DND-41 (cell line): ENCODE measurements at regions not wholly inside any gene's neighbourhood (a gene's known extent, or its start where the extent isn't known, plus 50 kb on each side); places are given as distances from the start of the nearest gene placed in this dataset.
"Not testable (repeated sequence)": the region's sequence is repeated elsewhere in the genome, so short reads cannot be mapped to it uniquely, and the experiment has no call there.

Experiments used
- ATAC-seq: fragments of 200-7000 bp; cut with Tn5 transposase; 3 replicates; pipeline ENCODE4 v1.9.1; 2021; ENCODE audit warnings: low read depth; ENCODE audit not compliant: insufficient read depth
- DNase-seq: peaks from one replicate; pipeline ENCODE4 v3.0.0-alpha.2; 2020
- H2AFZ ChIP-seq: 2 replicates; pipeline ENCODE4 v1.6.0; 2012; ENCODE audit warnings: low read depth, low read length
- H3K27ac ChIP-seq: 2 replicates; pipeline ENCODE4 v1.5.1; 2012; ENCODE audit warnings: low read length, inconsistent platforms
- H3K27me3 ChIP-seq: fragments of 200-600 bp; sonication (generic); 2 replicates; pipeline ENCODE4 v1.6.0; 2012; ENCODE audit warnings: low read length, mild to moderate bottlenecking, inconsistent platforms; ENCODE audit not compliant: insufficient read depth, poor library complexity
- H3K36me3 ChIP-seq: 2 replicates; pipeline ENCODE4 v1.5.1; 2012; ENCODE audit warnings: low read length, inconsistent platforms; ENCODE audit not compliant: insufficient read depth
- H3K4me1 ChIP-seq: 2 replicates; pipeline ENCODE4 v1.5.1; 2012; ENCODE audit warnings: mild to moderate bottlenecking, low read length; ENCODE audit not compliant: insufficient read depth
- H3K4me2 ChIP-seq: 2 replicates; pipeline ENCODE4 v1.6.0; 2012; ENCODE audit warnings: mild to moderate bottlenecking, moderate library complexity, low read length, inconsistent platforms; ENCODE audit not compliant: insufficient read depth
- H3K4me3 ChIP-seq, 2 experiments: fragments of 200-600 bp in 1 of 2; shearing (Covaris generic) in 1 of 2; 2 replicates each; pipeline ENCODE4 v1.5.1; 2012 to 2016; ENCODE audit warnings: inconsistent platforms in 2 of 2, low read length in 2 of 2, mild to moderate bottlenecking in 2 of 2, low read depth in 1 of 2, moderate library complexity in 1 of 2
- H3K79me2 ChIP-seq: 2 replicates; pipeline ENCODE4 v1.6.0; 2012; ENCODE audit warnings: low read length, inconsistent platforms; ENCODE audit not compliant: insufficient read depth
- H3K9ac ChIP-seq: 2 replicates; pipeline ENCODE4 v1.6.0; 2012; ENCODE audit warnings: low read depth, mild to moderate bottlenecking, inconsistent platforms, low read length, moderate library complexity
- H3K9me3 ChIP-seq: 2 replicates; pipeline ENCODE4 v1.5.1; 2012; ENCODE audit warnings: low read length, moderate library complexity, mild to moderate bottlenecking, inconsistent platforms; ENCODE audit not compliant: insufficient read depth, severe bottlenecking
- H4K20me1 ChIP-seq: 2 replicates; pipeline ENCODE4 v1.6.0; 2012; ENCODE audit warnings: low read length; ENCODE audit not compliant: insufficient read depth
- CTCF ChIP-seq: IDR thresholded peaks from 2 replicates; pipeline ENCODE4 v1.5.1; 2012; ENCODE audit warnings: borderline replicate concordance, low read length, moderate library complexity, mild to moderate bottlenecking; ENCODE audit not compliant: poor library complexity, severe bottlenecking; ENCODE audit errors: extremely low read depth
- EZH2 ChIP-seq: IDR thresholded peaks from 3 replicates; pipeline ENCODE4 v1.6.1; 2012; ENCODE audit warnings: borderline replicate concordance, low read depth, mild to moderate bottlenecking, moderate library complexity, low read length, inconsistent platforms; ENCODE audit not compliant: severe bottlenecking

GRCh38 chr16:75827372-75828038 is 101.2 kb upstream of the CPHXL start:
- not testable (repeated sequence) for H4K20me1 ChIP-seq, H2AFZ ChIP-seq, H3K36me3 ChIP-seq, H3K27ac ChIP-seq, H3K4me2 ChIP-seq, H3K27me3 ChIP-seq, H3K9me3 ChIP-seq, DNase-seq, H3K4me1 ChIP-seq, H3K79me2 ChIP-seq, ATAC-seq, H3K9ac ChIP-seq, H3K4me3 ChIP-seq

- H3K79me2 ChIP-seq, H2AFZ ChIP-seq, H3K4me1 ChIP-seq, H3K9me3 ChIP-seq, DNase-seq, H3K4me2 ChIP-seq, H3K4me3 ChIP-seq, ATAC-seq, H4K20me1 ChIP-seq, H3K27ac ChIP-seq, H3K36me3 ChIP-seq, H3K9ac ChIP-seq, H3K27me3 ChIP-seq: not testable (repeated sequence)
These were observed 107.1 kb upstream of the CPHXL start for GRCh38 chr16:75833385-75833784.

GRCh38 chr16:75836347-75837010 is 110.2 kb upstream of the CPHXL start:
- TF ChIP-seq EZH2 (no peak), CTCF (no peak)
- no peak overlapping the region for H3K4me3 ChIP-seq
- H3K79me2 ChIP-seq, result no peaks in the 10 kb centered on the region
- no peaks in the 10 kb centered on the region for H3K9me3 ChIP-seq
- peaks cover 10% of the 10 kb centered on the region for H3K27me3 ChIP-seq
- no peaks in the 10 kb centered on the region for H3K36me3 ChIP-seq
- no peaks in the 10 kb centered on the region for H3K4me1 ChIP-seq
- ATAC-seq (no peak), DNase-seq (no peak)
- H4K20me1 ChIP-seq, result no peaks in the 10 kb centered on the region
- no peak overlapping the region for H2AFZ ChIP-seq
- H3K27ac ChIP-seq, result no peak overlapping the region
- H3K4me2 ChIP-seq, result no peak overlapping the region
- H3K9ac ChIP-seq, result no peak overlapping the region

GRCh38 chr16:75837264-75837663 is 111.0 kb upstream of the CPHXL start:
- Histone ChIP-seq H3K4me2 (no peak overlapping the region), H3K79me2 (no peaks in the 10 kb centered on the region), H2AFZ (no peak overlapping the region), H3K27me3 (peaks cover 10% of the 10 kb centered on the region), H3K4me3 (no peak overlapping the region), H3K9me3 (no peaks in the 10 kb centered on the region), H4K20me1 (no peaks in the 10 kb centered on the region), H3K27ac (no peak overlapping the region), H3K4me1 (no peaks in the 10 kb centered on the region), H3K36me3 (no peaks in the 10 kb centered on the region), H3K9ac (no peak overlapping the region)
- TF ChIP-seq EZH2 (no peak), CTCF (no peak)
- ATAC-seq, result no peak
- DNase-seq, result no peak
